Right lobe of liver (tissue), 6 donors: ENCODE measurements at regions not wholly inside any gene's neighbourhood (a gene's known extent, or its start where the extent isn't known, plus 50 kb on each side); places are given as distances from the start of the nearest gene placed in this dataset.

Experiments used
- ATAC-seq, 4 donors: fragments of 200-7000 bp; cut with Tn5 transposase; one replicate each; pipeline ENCODE4 v1.9.1; 2020; ENCODE audit warnings: mild to moderate bottlenecking in 4 of 4, moderate library complexity in 4 of 4
- DNase-seq, 3 donors: peaks; one replicate each; pipeline ENCODE4 v3.0.0-alpha.2; 2020
- H3K27ac ChIP-seq, 3 donors: fragments of 200-600 bp; one replicate each; pipeline ENCODE4 v1.8.0; 2022
- H3K27me3 ChIP-seq, 2 donors: fragments of 200-600 bp; one replicate each; pipeline ENCODE4 v1.8.0; 2022
- H3K36me3 ChIP-seq, 4 donors: fragments of 200-600 bp; sonication (generic) in 1 of 4; one replicate each; pipeline versions ENCODE4 v1.5.1 to v1.8.0; 2017 to 2022; ENCODE audit warnings: control low read depth in 1 of 4
- H3K4me1 ChIP-seq, 4 donors: fragments of 200-600 bp; sonication (generic) in 1 of 4; one replicate each; pipeline versions ENCODE4 v1.5.1 to v1.8.0; 2017 to 2022; ENCODE audit warnings: control low read depth in 1 of 4
- H3K4me3 ChIP-seq, 3 donors: fragments of 200-600 bp; one replicate each; pipeline ENCODE4 v1.8.0; 2022
- H3K9me3 ChIP-seq, 4 donors: fragments of 200-600 bp; sonication (generic) in 1 of 4; one replicate each; pipeline versions ENCODE4 v1.5.1 to v1.8.0; 2017 to 2022; ENCODE audit warnings: control low read depth in 1 of 4
- CTCF ChIP-seq, 4 donors: fragments of 200-600 bp in 3 of 4; fragments of 450-650 bp in 1 of 4; IDR thresholded peaks; one replicate each; pipeline versions ENCODE4 v1.5.1 to v1.8.0; 2016 to 2022; ENCODE audit warnings: antibody characterized with exemption in 4 of 4, mild to moderate bottlenecking in 2 of 4
- POLR2A ChIP-seq: fragments of 450-650 bp; IDR thresholded peaks from one replicate; pipeline ENCODE4 v1.6.1; 2017; ENCODE audit warnings: antibody characterized with exemption, mild to moderate bottlenecking
- WGBS: methylation state at CpG from one replicate; pipeline ENCODE4 v1.1.6; 2018; ENCODE audit warnings: low coverage, low lambda C conversion rate; ENCODE audit not compliant: insufficient coverage; ENCODE audit errors: missing lambda C conversion rate; 5-methylcytosine and 5-hydroxymethylcytosine counted together
- intact Hi-C, 2 donors: fragments of 100-400 bp; cut with DNase I; formaldehyde crosslinking; loops; one replicate each; pipeline versions ENCODE4 v1.11.2 to v1.14.1; 2022
- donor health status: DM: no; HTN: yes; CAD: no.
- donor health status: DM: no; HTN: no; CAD: no.
- donor health status: DM: no; HTN: no; CAD: no.
- donor health status: DM: no; HTN: yes; CAD: no.
- donor health status: DM: no; HTN: yes; CAD: no.

- WGBS: 47% methylated on average over 2 of the region's 2 CpGs
- Histone ChIP-seq H3K27ac (no peak overlapping the region), H3K27me3 (no peaks in the 10 kb centered on the region), H3K9me3 (no peaks in the 10 kb centered on the region), H3K4me3 (no peak overlapping the region), H3K36me3 (no peaks in the 10 kb centered on the region), H3K4me1 (no peaks in the 10 kb centered on the region)
- intact Hi-C loops: no loop called here
- DNase-seq (no peak), ATAC-seq (no peak)
- no peak for TF ChIP-seq POLR2A
- no peak for TF ChIP-seq CTCF (IDR thresholded peaks at IDR 0.05)
Measured at GRCh38 chr4:114302472-114302871, 296.1 kb upstream of the UGT8 start.

- H3K36me3 ChIP-seq: no peaks in the 10 kb centered on the region
- no peaks in the 10 kb centered on the region for H3K27me3 ChIP-seq
- H3K4me3 ChIP-seq: no peak overlapping the region
- no peaks in the 10 kb centered on the region for H3K9me3 ChIP-seq
- 53% methylated on average over 2 of the region's 2 CpGs for WGBS
- DNase-seq (no peak), ATAC-seq (no peak)
- intact Hi-C loops: no loop called here
- H3K4me1 ChIP-seq: no peaks in the 10 kb centered on the region
- no peak overlapping the region for H3K27ac ChIP-seq
- TF ChIP-seq POLR2A (no peak), CTCF (IDR thresholded peaks at IDR 0.05) (no peak)
Measured at GRCh38 chr4:114304046-114304445, 294.6 kb upstream of the UGT8 start.

DNA sequence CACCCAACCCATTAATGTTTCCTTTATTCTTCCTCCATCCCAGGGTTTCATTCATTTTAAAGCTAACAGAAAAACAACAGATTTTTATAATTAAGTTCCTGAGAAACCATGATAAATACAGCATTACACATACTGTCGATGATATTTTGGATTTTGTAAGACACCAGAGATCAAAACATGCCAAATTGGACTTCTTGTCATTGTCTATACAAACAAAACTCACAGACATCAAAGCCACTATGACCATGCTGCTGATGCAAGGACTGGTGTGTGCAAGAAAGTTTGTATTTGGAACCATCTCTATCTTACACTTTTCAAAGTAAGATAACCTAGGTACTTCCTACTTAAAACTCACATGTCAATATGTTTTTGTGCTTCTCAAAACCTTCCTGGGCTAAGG lies 294.0 kb upstream of the UGT8 start:
- Histone ChIP-seq H3K27me3 (no peaks in the 10 kb centered on the region), H3K36me3 (no peaks in the 10 kb centered on the region), H3K9me3 (no peaks in the 10 kb centered on the region), H3K4me1 (no peaks in the 10 kb centered on the region), H3K27ac (no peak overlapping the region), H3K4me3 (no peak overlapping the region)
- DNase-seq (no peak), ATAC-seq (no peak)
- intact Hi-C loops: no loop called here
- 53% methylated on average over 1 of the region's 1 CpG for WGBS
- TF ChIP-seq CTCF (IDR thresholded peaks at IDR 0.05): no peak
- TF ChIP-seq POLR2A: no peak

- H3K9me3 ChIP-seq: no peaks in the 10 kb centered on the region
- no peak overlapping the region for H3K4me3 ChIP-seq
- no peaks in the 10 kb centered on the region for H3K27me3 ChIP-seq
- TF ChIP-seq CTCF (IDR thresholded peaks at IDR 0.05) (no peak), POLR2A (no peak)
- DNase-seq: no peak
- H3K4me1 ChIP-seq: no peaks in the 10 kb centered on the region
- no peak for ATAC-seq
- 49% methylated on average over 2 of the region's 2 CpGs for WGBS
- intact Hi-C loops: no loop called here
- no peaks in the 10 kb centered on the region for H3K36me3 ChIP-seq
- no peak overlapping the region for H3K27ac ChIP-seq
Measured at GRCh38 chr4:114306946-114307345, 291.7 kb upstream of the UGT8 start.

DNA sequence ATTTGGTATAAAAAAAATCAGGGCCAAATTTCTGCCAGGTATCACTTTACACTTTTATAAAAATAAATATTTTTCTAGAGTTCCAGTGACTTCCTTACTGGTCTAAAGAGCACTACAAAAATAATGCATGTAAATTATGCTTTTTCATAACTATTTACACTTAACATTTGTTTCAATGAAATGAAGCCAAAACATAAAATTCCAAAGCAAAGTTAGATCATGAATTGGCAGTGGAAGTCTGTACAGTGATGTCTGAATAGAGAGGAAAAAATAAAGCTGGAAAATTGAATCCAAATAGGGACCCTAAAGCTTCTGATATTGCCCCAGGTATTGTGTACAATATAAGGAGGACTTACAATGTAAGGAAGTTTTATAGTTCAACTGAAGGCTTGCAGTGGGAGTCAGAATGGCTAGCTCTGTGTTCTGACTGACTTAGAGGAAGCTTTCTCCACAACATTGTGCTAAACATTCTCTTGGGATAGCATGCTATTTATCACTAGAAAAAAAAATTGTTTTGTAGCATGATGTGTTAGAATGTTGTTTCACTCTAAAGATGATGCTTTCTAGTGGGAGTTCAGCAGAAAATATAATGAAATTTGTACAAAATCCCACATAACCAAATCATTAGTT lies 288.2 kb upstream of the UGT8 start:
- no peaks in the 10 kb centered on the region for H3K9me3 ChIP-seq
- intact Hi-C loops: no loop called here
- H3K36me3 ChIP-seq: no peaks in the 10 kb centered on the region
- no peak for DNase-seq
- H3K4me3 ChIP-seq: no peak overlapping the region
- no peak for ATAC-seq
- no peaks in the 10 kb centered on the region for H3K27me3 ChIP-seq
- no peak overlapping the region for H3K27ac ChIP-seq
- no peaks in the 10 kb centered on the region for H3K4me1 ChIP-seq
- no peak for TF ChIP-seq CTCF (IDR thresholded peaks at IDR 0.05)
- TF ChIP-seq POLR2A: no peak
